Adrenal gland (tissue), 9 donors: ENCODE measurements at regions not wholly inside any gene's neighbourhood (a gene's known extent, or its start where the extent isn't known, plus 50 kb on each side); places are given as distances from the start of the nearest gene placed in this dataset.

Experiments used
- DNase-seq, 7 donors: peaks; one replicate each; pipeline ENCODE4 v3.0.0-alpha.2; 2019 to 2020
- H3K27ac ChIP-seq, 5 donors: fragments of 200-600 bp; sonication (generic) in 4 of 5; 1 replicate in 3 of 5; 2 replicates in 2 of 5; pipeline versions ENCODE4 v1.5.1 to v1.8.0; 2016 to 2020; ENCODE audit warnings: mild to moderate bottlenecking in 1 of 5
- H3K27me3 ChIP-seq: fragments of 200-600 bp; 2 replicates; pipeline ENCODE4 v1.8.0; 2021
- H3K36me3 ChIP-seq, 2 donors: fragments of 200-600 bp; replicated peaks in 1 of 2; 1 replicate in 1 of 2; 2 replicates in 1 of 2; pipeline versions ENCODE4 v1.5.1 to v1.8.0; 2018 to 2022
- H3K4me1 ChIP-seq, 2 donors: fragments of 200-600 bp; replicated peaks in 1 of 2; 1 replicate in 1 of 2; 2 replicates in 1 of 2; pipeline versions ENCODE4 v1.5.1 to v1.8.0; 2018 to 2021
- H3K4me3 ChIP-seq, 4 donors: fragments of 200-600 bp; sonication (generic) in 3 of 4; one replicate each; pipeline ENCODE4 v1.5.1; 2016 to 2018
- H3K9me3 ChIP-seq, 3 donors: fragments of 200-600 bp; sonication (generic) in 1 of 3; replicated peaks in 1 of 3; 1 replicate in 2 of 3; 2 replicates in 1 of 3; pipeline versions ENCODE4 v1.5.1 to v1.8.0; 2016 to 2021
- CTCF ChIP-seq, 6 experiments: fragments of 450-650 bp in 4 of 6; fragments of 200-600 bp in 2 of 6; sonication (generic) in 1 of 6; IDR thresholded peaks; 1 replicate in 5 of 6; 2 replicates in 1 of 6; pipeline versions ENCODE4 v1.5.1 to v1.8.0; 2016 to 2021; ENCODE audit warnings: antibody characterized with exemption in 6 of 6, mild to moderate bottlenecking in 2 of 6, moderate library complexity in 1 of 6
- POLR2A ChIP-seq, 2 donors: fragments of 450-650 bp; IDR thresholded peaks; one replicate each; pipeline ENCODE4 v1.6.1; 2017; ENCODE audit warnings: antibody characterized with exemption in 2 of 2, mild to moderate bottlenecking in 2 of 2, moderate library complexity in 1 of 2
- WGBS, 4 donors: extraction: QIAGEN DNeasy Blood & Tissue Kit in 2 of 4; methylation state at CpG; one replicate each; pipeline versions ENCODE4 v1.1.5 to v1.1.7; 2013 to 2017; 5-methylcytosine and 5-hydroxymethylcytosine counted together
- intact Hi-C, 2 donors: fragments of 100-400 bp; cut with DNase I; formaldehyde crosslinking; loops; one replicate each; pipeline versions ENCODE4 v1.14.1 to v1.15.0; 2022 to 2023
- donor health status: healthy with polysubstance abuse.
- donor health status: Bipolar disorder and iron deficiency.
- donor health status: DM: yes; HTN: yes; CAD: no.
- donor health status: DM: no; HTN: no; CAD: no.
- donor health status: DM: no; HTN: no; CAD: no.

DNA sequence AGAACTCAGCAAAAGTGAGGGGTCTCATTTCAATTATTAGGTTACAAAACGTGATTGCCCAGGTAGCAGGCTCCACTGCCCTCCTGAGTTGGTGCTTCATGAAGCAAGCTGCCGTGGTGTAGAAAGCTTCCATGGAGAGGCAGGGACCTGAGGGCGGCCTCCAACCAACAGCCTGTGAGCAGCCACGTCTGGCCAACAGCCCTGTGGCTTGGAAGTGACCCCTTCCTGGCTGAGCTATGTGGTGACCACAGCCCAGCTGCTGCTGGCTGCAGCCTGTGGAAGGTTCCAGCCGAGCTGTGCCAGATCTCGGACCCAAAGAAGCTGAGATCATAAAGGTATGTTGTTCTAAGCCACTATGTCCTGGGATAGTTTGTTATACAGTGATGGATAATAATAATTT, 122.5 kb upstream of the KLF6 start:
- H3K4me3 ChIP-seq = no peak overlapping the region
- no peaks in the 10 kb centered on the region for H3K36me3 ChIP-seq
- DNase-seq = no peak
- intact Hi-C loops = no loop called here
- WGBS, 4 donors = 52 to 81% (median 75%) methylated on average over 3 to 6 of the region's 6 CpGs
- no peaks in the 10 kb centered on the region for H3K4me1 ChIP-seq
- TF ChIP-seq CTCF (IDR thresholded peaks at IDR 0.05) = no peak
- TF ChIP-seq POLR2A (IDR thresholded peaks at IDR 0.05) = no peak
- no peaks in the 10 kb centered on the region for H3K9me3 ChIP-seq
- H3K27ac ChIP-seq = no peak overlapping the region
- H3K27me3 ChIP-seq = no peaks in the 10 kb centered on the region

- DNase-seq = no peak
- no peak for TF ChIP-seq POLR2A (IDR thresholded peaks at IDR 0.05)
- no peak for TF ChIP-seq CTCF (IDR thresholded peaks at IDR 0.05)
- Histone ChIP-seq H3K27ac (no peak overlapping the region), H3K27me3 (no peaks in the 10 kb centered on the region), H3K4me1 (no peaks in the 10 kb centered on the region), H3K36me3 (no peaks in the 10 kb centered on the region), H3K4me3 (no peak overlapping the region), H3K9me3 (no peaks in the 10 kb centered on the region)
- intact Hi-C loops = no loop called here
- 75 to 80% (median 76%) methylated on average over 17 of the region's 17 CpGs for WGBS, 4 donors
Observed at GRCh38 chr10:3906511-3907111, 121.6 kb upstream of the KLF6 start.

GRCh38 chr10:3904419-3904960, 119.5 kb upstream of the KLF6 start:
- H3K27ac ChIP-seq = no peak overlapping the region
- no peaks in the 10 kb centered on the region for H3K4me1 ChIP-seq
- DNase-seq = no peak
- intact Hi-C loops = no loop called here
- no peaks in the 10 kb centered on the region for H3K27me3 ChIP-seq
- no peak overlapping the region for H3K4me3 ChIP-seq
- no peaks in the 10 kb centered on the region for H3K36me3 ChIP-seq
- H3K9me3 ChIP-seq = no peaks in the 10 kb centered on the region
- WGBS, 4 donors = 77 to 83% (median 82%) methylated on average over 5 of the region's 5 CpGs
- TF ChIP-seq POLR2A (IDR thresholded peaks at IDR 0.05) (no peak), CTCF (IDR thresholded peaks at IDR 0.05) (no peak)

DNA sequence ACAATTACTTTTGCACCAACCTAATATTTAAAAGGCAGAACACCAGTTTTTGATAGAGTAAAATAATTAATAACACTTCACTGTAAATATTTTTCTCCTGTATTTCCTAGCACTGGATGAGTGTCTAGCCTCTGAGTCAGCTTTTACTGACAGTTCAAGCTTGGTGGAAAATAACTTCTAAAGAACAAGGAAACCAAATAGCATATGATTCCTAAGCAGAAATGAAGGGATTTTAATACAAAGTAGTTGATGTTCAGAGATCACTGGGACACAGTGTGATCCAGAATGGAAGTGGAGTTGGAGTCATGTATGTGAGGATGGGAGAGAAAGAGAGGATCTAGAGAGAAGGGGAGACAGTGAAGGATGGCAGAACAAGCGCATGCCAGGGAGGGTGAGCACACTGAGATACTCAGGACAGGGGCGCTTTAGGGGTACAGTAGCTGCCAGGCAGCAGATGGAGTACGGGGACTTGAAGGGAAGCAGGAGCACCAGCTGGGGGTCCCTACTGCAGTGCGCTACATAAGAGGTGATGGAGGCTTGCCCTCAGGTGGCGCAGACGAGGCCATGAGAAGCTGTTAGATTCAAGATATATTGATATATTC, 117.9 kb upstream of the KLF6 start:
- 91 to 98% (median 94%) methylated on average over 6 of the region's 6 CpGs for WGBS, 4 donors
- Histone ChIP-seq H3K36me3 (no peaks in the 10 kb centered on the region), H3K4me1 (no peaks in the 10 kb centered on the region), H3K27me3 (no peaks in the 10 kb centered on the region), H3K4me3 (no peak overlapping the region), H3K27ac (no peak overlapping the region), H3K9me3 (no peaks in the 10 kb centered on the region)
- no peak for DNase-seq
- intact Hi-C loops = no loop called here
- TF ChIP-seq CTCF (IDR thresholded peaks at IDR 0.05) = no peak
- TF ChIP-seq POLR2A (IDR thresholded peaks at IDR 0.05) = no peak
